ENCODE measurements at regions not wholly inside any gene's neighbourhood (a gene's known extent, or its start where the extent isn't known, plus 50 kb on each side); places are given as distances from the start of the nearest gene placed in this dataset.

DNA sequence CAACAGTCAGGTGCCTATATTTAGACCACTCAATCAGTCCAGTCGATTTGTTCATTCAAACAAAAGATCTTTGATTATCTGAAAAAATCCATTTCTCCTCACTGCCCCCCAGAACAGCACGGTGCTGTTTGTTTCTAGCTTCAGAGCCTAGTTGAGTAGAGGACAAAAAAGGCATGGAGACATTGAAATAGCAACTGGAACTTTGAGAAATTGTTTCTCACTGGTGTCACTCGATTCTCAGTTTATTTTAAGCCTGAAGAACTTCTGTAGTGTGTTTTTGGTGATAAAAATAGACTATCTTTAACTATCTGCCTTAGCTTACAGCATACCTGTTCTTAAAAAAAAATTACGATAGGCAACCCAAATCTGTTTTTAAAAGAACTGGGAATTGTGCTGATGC, 67.1 kb downstream of the ARHGAP35 start:
- Mint-ChIP-seq H3K4me3 (peak overlapping the region in 1 of 2 donors; percentile 24), H3K9me3 (no peaks in the 10 kb centered on the region), H3K27me3 (no peaks in the 10 kb centered on the region), H3K27ac (peak overlapping the region; percentile 17 to 54), H3K4me1 (ENCODE audit: low read depth in 2 of 2) (peaks cover 47 to 74% of the 10 kb centered on the region in 2 donors), H3K36me3 (ENCODE audit: insufficient read depth) (peaks cover 2% of the 10 kb centered on the region)
- no peak for DNase-seq
- ATAC-seq (replicated peaks), result no peak

DNA sequence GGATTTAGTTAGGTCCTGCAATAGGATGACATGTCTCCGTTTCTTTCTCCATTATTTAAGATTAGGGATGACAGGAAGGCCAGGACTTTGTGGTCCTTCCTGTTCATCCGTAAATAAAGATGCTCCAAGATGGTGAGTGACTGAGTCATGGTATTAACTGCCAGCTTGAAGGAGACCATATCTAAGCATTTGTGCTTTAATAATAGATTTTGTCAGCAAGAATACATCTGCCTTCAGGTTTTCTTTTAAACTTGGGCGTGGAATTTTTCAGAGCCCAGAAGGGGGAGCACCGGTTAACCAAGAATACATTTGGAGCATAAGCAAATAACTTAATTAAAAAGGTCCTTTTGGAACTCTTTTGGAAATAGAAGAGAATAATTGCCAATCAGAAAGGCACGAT, 68.2 kb downstream of the ARHGAP35 start:
- Mint-ChIP-seq H3K36me3 (ENCODE audit: insufficient read depth) (no peaks in the 10 kb centered on the region), H3K9me3 (no peaks in the 10 kb centered on the region), H3K4me3 (no peak overlapping the region), H3K4me1 (ENCODE audit: low read depth in 2 of 2) (peaks cover 53 to 81% of the 10 kb centered on the region in 2 donors), H3K27me3 (no peaks in the 10 kb centered on the region), H3K27ac (no peak overlapping the region)
- no peak for ATAC-seq (replicated peaks)
- DNase-seq, result no peak

- Mint-ChIP-seq H3K4me3 (peak overlapping the region; percentile 22 to 42), H3K9me3 (no peaks in the 10 kb centered on the region), H3K27ac (peak overlapping the region; percentile 79 to 93), H3K36me3 (ENCODE audit: insufficient read depth) (no peaks in the 10 kb centered on the region), H3K4me1 (ENCODE audit: low read depth in 2 of 2) (peaks cover 53 to 77% of the 10 kb centered on the region in 2 donors), H3K27me3 (no peaks in the 10 kb centered on the region)
- no peak for ATAC-seq (replicated peaks)
- no peak for DNase-seq
Measured at GRCh38 chr19:46931202-46931601, 70.4 kb downstream of the ARHGAP35 start.

DNA sequence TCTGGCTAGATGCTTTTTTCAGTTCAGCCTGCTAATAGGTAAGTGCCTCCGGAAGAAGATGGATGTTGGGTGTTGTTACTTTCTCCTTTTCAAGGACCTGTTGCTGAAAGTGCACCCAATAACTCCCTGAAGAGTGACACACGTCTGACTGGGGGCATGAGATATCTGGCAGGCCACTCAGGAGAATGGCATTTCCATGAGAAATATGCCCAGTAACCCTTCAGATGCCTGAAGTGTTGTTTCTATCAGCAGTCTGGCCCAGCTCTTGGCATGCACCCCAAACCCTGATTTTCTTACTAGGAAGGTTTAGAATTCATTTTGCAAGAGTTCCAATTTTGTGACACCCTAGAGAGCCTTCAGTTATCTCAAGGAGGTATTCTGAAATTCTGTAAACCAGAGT, 71.5 kb downstream of the ARHGAP35 start:
- no peaks in the 10 kb centered on the region for H3K9me3 Mint-ChIP-seq
- peak overlapping the region; percentile 93 to 95 for H3K27ac Mint-ChIP-seq
- ATAC-seq (replicated peaks), result no peak

DNA sequence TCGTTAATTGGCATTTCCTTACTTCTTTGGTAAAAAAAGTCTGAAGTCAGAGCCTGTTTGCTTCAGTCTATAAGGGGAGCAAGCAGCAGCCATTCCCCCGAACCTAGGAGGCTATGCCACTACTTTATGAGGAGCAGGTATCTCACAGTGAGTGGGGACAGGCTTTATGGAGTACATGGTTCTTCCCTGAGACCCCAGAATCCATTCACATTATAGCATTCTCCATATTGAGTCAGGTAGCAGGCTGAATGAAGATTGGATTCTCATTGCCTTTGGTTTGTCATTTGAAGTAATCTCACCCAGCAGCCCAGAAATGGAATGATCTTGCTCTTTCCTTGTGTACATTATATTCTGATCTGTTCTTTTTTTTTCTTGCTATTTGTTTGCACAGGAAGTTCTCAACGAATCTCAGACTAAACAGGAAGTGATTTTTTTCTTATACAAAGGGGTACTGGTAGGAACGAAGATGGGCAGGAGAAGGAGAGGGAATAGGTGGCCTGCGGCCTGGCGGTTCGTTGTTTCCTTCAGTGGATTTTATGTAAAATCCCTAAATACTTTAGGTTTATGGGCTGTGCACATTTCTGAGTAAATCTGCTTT, 74.4 kb downstream of the ARHGAP35 start:
- H3K4me3 Mint-ChIP-seq, result peak overlapping the region; percentile 67 to 71
- H3K4me1 Mint-ChIP-seq (ENCODE audit: low read depth in 2 of 2), result peaks cover 59 to 75% of the 10 kb centered on the region in 2 donors
- H3K36me3 Mint-ChIP-seq (ENCODE audit: insufficient read depth), result peaks cover 18% of the 10 kb centered on the region
- DNase-seq (no peak), ATAC-seq (replicated peaks) (peak; percentile 56)
- H3K9me3 Mint-ChIP-seq, result no peaks in the 10 kb centered on the region
- peak overlapping the region; percentile 93 to 95 for H3K27ac Mint-ChIP-seq
- H3K27me3 Mint-ChIP-seq, result no peaks in the 10 kb centered on the region

More for the DNA sequence above, 71.5 kb downstream of the ARHGAP35 start:
- Mint-ChIP-seq H3K4me1 (ENCODE audit: low read depth in 2 of 2) (peaks cover 53 to 75% of the 10 kb centered on the region in 2 donors), H3K4me3 (no peak overlapping the region), H3K27me3 (no peaks in the 10 kb centered on the region), H3K36me3 (ENCODE audit: insufficient read depth) (peaks cover 4% of the 10 kb centered on the region)
- DNase-seq, result no peak

DNA sequence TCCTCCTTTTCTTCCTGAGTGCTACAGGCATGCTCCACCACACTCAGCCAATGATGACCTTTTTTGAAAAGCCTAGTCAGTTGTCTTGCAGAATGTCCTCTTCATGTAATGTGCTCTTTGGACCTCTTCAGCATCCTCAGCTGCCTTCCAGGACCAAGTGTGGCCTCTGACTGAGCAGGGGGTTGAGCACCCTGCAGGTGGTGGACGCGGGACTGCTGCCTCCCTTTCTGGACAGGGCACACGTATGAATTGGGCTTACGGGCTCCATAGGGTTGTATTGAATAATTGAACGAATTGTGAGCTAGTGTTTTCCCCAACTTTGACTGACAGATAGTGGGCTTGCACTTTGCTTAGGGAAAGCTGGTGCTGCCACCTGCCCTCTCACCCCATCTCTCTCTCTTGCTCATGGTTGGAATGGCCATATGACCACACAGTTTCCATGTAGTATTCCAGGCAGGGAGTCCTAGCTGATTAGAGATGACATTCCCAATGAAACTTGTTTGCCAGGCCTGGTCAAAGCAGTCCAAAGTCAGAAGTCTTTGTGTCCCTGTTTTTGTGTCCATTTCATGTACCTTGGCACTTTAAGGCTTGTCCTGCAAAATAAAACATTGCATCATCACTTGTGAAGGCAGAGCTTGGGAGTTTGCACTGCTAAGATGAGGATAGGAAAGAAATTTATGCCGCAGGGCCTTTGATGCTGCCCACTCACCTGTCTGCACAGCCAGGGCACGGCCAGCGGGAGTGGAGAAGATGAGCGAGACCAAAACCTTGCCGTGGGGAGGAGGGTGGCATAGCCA, 76.3 kb upstream of the NPAS1 start:
- peaks cover 38% of the 10 kb centered on the region for H3K36me3 Mint-ChIP-seq (ENCODE audit: insufficient read depth)
- H3K9me3 Mint-ChIP-seq, result no peaks in the 10 kb centered on the region
- ATAC-seq (replicated peaks), result no peak
- H3K27me3 Mint-ChIP-seq, result no peaks in the 10 kb centered on the region
- peak overlapping the region; percentile 26 to 60 for H3K27ac Mint-ChIP-seq
- peaks cover 34 to 50% of the 10 kb centered on the region in 2 donors for H3K4me1 Mint-ChIP-seq (ENCODE audit: low read depth in 2 of 2)
- no peak for DNase-seq
- peak overlapping the region in 1 of 2 donors; percentile 41 for H3K4me3 Mint-ChIP-seq

DNA sequence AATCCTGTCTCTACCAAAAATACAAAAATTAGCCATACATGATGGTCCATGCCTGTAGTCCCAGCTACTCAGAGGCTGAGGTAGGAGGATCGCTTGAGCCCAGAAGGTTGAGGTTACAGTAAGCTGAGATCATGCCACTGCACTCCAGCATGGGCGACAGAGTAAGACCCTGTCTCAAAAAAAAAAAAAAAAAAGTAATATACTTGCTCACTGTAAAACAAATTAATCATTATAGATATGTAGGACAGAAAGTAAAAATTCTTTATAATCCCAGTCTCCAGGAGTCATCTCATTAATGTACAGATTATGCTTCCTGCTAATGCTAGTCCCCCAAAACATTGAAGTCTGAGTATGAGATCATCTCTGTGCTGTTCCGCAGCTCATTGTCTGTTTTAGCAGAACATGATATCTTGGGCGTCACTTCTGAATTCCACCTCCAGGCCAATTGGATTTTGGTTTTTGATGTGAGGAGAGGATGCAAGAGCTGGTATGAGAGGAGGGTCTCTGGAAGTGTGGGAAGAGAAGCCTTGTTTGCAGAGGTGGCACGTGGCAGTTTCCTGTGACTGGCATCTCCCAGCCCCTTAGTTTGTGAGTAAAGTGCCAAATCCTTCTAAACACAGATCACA, 75.4 kb upstream of the NPAS1 start:
- Mint-ChIP-seq H3K4me1 (ENCODE audit: low read depth in 2 of 2) (peaks cover 36 to 45% of the 10 kb centered on the region in 2 donors), H3K27ac (peak overlapping the region; percentile 19 to 49), H3K4me3 (peak overlapping the region in 1 of 2 donors; percentile 39), H3K9me3 (no peaks in the 10 kb centered on the region), H3K27me3 (no peaks in the 10 kb centered on the region), H3K36me3 (ENCODE audit: insufficient read depth) (peaks cover 33% of the 10 kb centered on the region)
- DNase-seq (no peak), ATAC-seq (replicated peaks) (no peak)

DNA sequence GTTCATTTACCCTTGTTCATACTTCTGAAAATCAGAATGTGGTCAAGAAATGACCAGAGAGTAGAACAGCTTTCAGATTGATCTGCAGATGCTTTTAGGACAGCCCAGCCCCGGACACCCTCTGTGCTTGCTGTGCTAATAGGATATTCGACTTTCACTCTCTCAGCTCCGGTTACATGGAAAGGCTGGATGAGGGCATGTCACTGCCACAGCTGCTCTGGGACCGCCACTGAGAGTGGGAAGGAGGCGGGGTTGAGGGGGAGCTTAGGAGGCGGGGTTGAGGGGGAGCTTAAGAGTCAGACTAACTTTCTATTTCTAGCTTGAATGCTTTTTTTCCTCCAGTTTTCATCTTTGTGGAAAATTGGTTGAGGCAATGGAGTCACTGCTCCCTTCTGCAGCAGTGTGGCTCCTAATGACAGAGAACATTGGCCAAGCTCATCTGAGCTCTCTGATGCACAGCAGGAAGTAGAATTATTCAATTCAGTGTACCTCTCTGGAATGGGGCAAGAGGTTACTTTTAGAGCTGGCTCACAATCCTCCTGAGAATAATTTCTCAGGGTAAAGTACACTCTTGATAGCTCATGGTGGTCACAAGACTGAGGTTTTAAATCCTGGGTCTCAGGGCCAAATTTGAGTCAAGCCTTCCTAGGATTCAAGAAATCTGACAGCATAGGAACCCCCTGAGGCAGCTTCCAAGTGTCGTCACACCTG, 74.6 kb upstream of the NPAS1 start:
- no peaks in the 10 kb centered on the region for H3K9me3 Mint-ChIP-seq
- no peaks in the 10 kb centered on the region for H3K27me3 Mint-ChIP-seq
- ATAC-seq (replicated peaks) (no peak), DNase-seq (no peak)
- H3K27ac Mint-ChIP-seq, result peak overlapping the region; percentile 19 to 49
- peak overlapping the region in 1 of 2 donors; percentile 39 for H3K4me3 Mint-ChIP-seq
- H3K36me3 Mint-ChIP-seq (ENCODE audit: insufficient read depth), result peaks cover 24% of the 10 kb centered on the region
- H3K4me1 Mint-ChIP-seq (ENCODE audit: low read depth in 2 of 2), result peaks cover 40 to 53% of the 10 kb centered on the region in 2 donors

GRCh38 chr19:46945694-46946489, 73.7 kb upstream of the NPAS1 start:
- H3K9me3 Mint-ChIP-seq, result no peaks in the 10 kb centered on the region
- peaks cover 17% of the 10 kb centered on the region for H3K36me3 Mint-ChIP-seq (ENCODE audit: insufficient read depth)
- peak overlapping the region in 1 of 2 donors; percentile 25 for H3K4me3 Mint-ChIP-seq
- no peak for ATAC-seq (replicated peaks)
- no peaks in the 10 kb centered on the region for H3K27me3 Mint-ChIP-seq
- peak overlapping the region; percentile 46 to 65 for H3K27ac Mint-ChIP-seq
- DNase-seq, result no peak
- H3K4me1 Mint-ChIP-seq (ENCODE audit: low read depth in 2 of 2), result peaks cover 46 to 58% of the 10 kb centered on the region in 2 donors

- Mint-ChIP-seq H3K27me3 (no peaks in the 10 kb centered on the region), H3K4me1 (ENCODE audit: low read depth in 2 of 2) (peaks cover 54 to 62% of the 10 kb centered on the region in 2 donors), H3K27ac (peak overlapping the region; percentile 46 to 65), H3K4me3 (peak overlapping the region in 1 of 2 donors; percentile 29), H3K9me3 (no peaks in the 10 kb centered on the region), H3K36me3 (ENCODE audit: insufficient read depth) (peaks cover 11% of the 10 kb centered on the region)
- ATAC-seq (replicated peaks), result no peak
- DNase-seq, result no peak
Measured at GRCh38 chr19:46946611-46947238, 72.9 kb upstream of the NPAS1 start.

GRCh38 chr19:46947866-46948265, 71.8 kb upstream of the NPAS1 start:
- DNase-seq (no peak), ATAC-seq (replicated peaks) (no peak)
- Mint-ChIP-seq H3K4me1 (ENCODE audit: low read depth in 2 of 2) (peaks cover 60 to 66% of the 10 kb centered on the region in 2 donors), H3K9me3 (no peaks in the 10 kb centered on the region), H3K4me3 (no peak overlapping the region), H3K27me3 (no peaks in the 10 kb centered on the region), H3K36me3 (ENCODE audit: insufficient read depth) (peaks cover 6% of the 10 kb centered on the region), H3K27ac (no peak overlapping the region)

- Mint-ChIP-seq H3K4me1 (ENCODE audit: low read depth in 2 of 2) (peaks cover 68 to 72% of the 10 kb centered on the region in 2 donors), H3K27ac (peak overlapping the region; percentile 51 to 86), H3K4me3 (peak overlapping the region; percentile 55 to 57), H3K36me3 (ENCODE audit: insufficient read depth) (peaks cover 3% of the 10 kb centered on the region), H3K27me3 (no peaks in the 10 kb centered on the region), H3K9me3 (no peaks in the 10 kb centered on the region)
- ATAC-seq (replicated peaks), result peak; percentile 46
- peak in 1 of 3 experiments; percentile 20 for DNase-seq
Measured at GRCh38 chr19:46950526-46951170, 69.0 kb upstream of the NPAS1 start.
